HG03354 (cell line): ENCODE measurements at regions not wholly inside any gene's neighbourhood (a gene's known extent, or its start where the extent isn't known, plus 50 kb on each side); places are given as distances from the start of the nearest gene placed in this dataset.

Experiments
- ATAC-seq: cut with Tn5 transposase; IDR thresholded peaks from one replicate; pipeline ENCODE4 v1.9.1; 2021; ENCODE audit warnings: mild to moderate bottlenecking; ENCODE audit not compliant: unreplicated experiment, poor library complexity, severe bottlenecking

GRCh38 chr2:16117021-16117700 is 176.8 kb downstream of the MYCN start:
- ATAC-seq = no peak

GRCh38 chr2:16115881-16116830 is 175.8 kb downstream of the MYCN start:
- no peak for ATAC-seq

DNA sequence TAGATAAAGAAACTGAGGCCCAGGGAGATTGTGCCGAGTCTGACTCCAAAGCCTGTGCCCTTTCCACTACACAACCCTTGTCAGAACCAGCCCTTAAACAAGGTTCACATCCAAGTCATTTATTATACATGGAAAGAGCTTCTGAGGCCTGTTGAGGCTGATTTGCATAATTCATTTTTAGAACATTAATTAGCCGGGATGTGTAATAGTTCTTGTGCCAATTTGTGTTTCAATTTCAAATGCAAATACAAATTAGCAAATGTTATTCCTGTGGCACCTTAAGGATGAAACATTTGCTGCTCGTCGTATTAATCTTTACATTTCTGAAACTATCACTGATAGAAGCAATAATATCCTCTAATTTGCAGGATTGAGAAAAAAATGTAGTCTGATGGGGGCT is 174.9 kb downstream of the MYCN start:
- no peak for ATAC-seq

DNA sequence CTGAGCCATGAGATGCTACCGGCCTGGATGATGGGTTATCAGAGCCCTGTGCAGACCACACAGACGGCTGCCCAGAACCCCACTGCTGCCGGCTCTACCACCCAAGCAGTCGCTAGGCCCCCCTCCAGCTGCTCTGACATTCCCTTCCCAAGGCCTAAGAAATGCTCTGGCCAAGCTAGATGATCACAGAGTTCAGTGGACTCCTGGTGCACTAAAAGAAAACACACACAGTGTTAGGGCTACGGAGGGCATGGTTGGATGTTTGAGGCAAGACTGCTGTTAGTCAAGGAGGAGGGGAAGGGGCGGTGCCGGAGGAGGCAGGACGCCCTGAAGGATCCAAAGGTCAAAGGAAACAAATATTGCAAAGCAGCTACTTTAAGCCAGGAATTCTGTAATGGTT is 174.5 kb downstream of the MYCN start:
- ATAC-seq = no peak

GRCh38 chr2:16114070-16114469 is 173.7 kb downstream of the MYCN start:
- no peak for ATAC-seq

GRCh38 chr2:16113568-16113967 is 173.2 kb downstream of the MYCN start:
- no peak for ATAC-seq

- ATAC-seq = no peak
Observed at GRCh38 chr2:16112972-16113560, 172.7 kb downstream of the MYCN start.

GRCh38 chr2:16112251-16112971 is 172.1 kb downstream of the MYCN start:
- no peak for ATAC-seq

DNA sequence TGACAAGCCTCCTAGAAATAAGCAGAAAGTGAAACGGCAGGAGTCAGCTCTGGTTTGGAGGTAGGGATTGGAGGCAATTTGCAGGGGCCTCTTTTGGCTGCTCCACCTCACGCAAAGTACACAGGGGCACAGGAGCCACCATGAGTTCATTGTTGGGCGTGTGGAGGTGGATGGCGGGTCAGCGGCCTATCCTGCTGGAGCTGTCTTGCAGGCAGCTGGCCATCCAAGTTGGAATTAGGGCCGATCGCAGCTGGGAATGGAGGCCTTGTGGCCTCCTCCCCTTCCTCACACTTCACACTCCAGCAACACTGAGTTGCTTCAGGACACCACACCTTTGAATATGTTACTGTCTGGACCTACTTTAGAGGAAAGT is 171.5 kb downstream of the MYCN start:
- no peak for ATAC-seq

GRCh38 chr2:16109821-16110310 is 169.5 kb downstream of the MYCN start:
- no peak for ATAC-seq

- ATAC-seq = no peak
Observed at GRCh38 chr2:16109368-16109820, 169.0 kb downstream of the MYCN start.

DNA sequence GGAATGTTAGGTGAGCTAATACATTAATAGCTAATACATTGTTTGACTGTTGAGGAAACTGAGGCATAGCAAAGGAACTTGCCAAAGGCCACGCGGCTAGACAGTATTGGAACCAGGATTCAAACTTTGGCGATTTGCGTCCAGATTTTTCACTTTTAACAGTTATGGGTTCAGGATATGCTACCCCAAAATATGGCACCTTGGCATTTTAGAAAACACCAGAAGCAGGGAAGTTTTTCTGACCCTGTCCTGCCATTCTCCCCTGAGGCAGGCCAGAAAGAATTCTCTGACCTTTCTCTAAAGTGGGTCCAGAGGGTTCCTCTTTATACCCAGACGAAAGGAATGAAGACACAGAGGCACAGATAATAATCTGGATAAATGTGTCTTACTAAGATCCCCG is 166.9 kb downstream of the MYCN start:
- ATAC-seq = no peak

DNA sequence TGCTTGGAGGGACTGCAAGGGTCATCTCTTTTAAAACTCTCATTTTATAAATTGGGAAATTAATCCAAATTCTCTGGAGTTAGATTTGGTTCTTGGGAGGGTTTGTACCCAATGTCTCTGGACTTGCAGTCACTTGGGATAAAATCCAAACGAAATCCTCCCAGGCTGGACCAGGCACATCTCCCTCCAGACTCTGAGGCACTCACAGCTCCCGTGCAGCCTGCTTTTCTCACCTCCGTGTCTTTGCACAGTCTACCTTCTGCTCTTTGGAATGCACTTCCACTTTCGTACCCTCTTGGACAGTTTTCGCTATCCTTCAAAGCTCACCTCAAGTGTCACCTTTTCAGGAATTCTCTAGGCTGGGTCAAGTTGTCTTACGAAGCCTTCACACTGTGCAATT is 166.3 kb downstream of the MYCN start:
- no peak for ATAC-seq

- ATAC-seq = no peak
Observed at GRCh38 chr2:16105669-16106281, 165.4 kb downstream of the MYCN start.

- ATAC-seq = no peak
Observed at GRCh38 chr2:16104949-16105668, 164.8 kb downstream of the MYCN start.

DNA sequence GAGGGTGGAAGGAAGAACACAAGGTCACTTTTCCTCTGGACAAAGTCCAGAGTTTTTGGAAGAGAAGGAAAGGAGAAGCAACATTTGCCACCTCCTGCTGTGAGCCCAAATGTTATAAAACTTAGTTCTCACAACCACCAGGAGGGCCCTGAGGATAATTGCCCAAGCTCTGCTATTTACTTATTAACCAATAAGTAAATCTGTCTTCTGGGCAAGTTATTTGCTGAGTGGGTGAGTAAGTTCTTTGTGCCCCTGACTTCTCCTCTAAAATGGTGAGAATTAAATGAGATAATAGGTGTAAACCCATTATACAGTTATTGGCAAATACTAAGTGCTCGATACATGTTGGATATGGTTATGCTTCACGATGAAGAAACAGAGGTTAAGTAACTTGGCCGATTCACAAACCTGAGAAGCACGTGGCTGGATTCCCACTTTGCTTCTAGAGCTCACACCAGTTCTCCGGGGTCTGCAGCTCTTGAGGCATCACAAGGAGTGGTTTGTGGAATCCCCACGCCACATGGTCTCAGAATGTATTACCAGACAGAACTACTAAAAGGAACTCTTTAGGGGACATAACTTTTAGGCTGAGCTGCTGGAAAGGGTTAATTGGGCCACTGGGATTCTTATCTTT is 164.1 kb downstream of the MYCN start:
- no peak for ATAC-seq

- no peak for ATAC-seq
Observed at GRCh38 chr2:16103614-16104314, 163.4 kb downstream of the MYCN start.

- no peak for ATAC-seq
Observed at GRCh38 chr2:16102976-16103380, 162.6 kb downstream of the MYCN start.
